ENCODE measurements at regions not wholly inside any gene's neighbourhood (a gene's known extent, or its start where the extent isn't known, plus 50 kb on each side); places are given as distances from the start of the nearest gene placed in this dataset.

- no peak overlapping the region for H3K4me3 ChIP-seq (ENCODE audit: control extremely low read depth in 1 of 5, extremely low read depth in 1 of 5, insufficient read depth in 1 of 5, low read depth in 2 of 5, low read length in 4 of 5)
- H3K79me2 ChIP-seq (ENCODE audit: control insufficient read depth, insufficient read depth, low read length): no peaks in the 10 kb centered on the region
- H2AFZ ChIP-seq (ENCODE audit: insufficient read depth, low read depth, low read length, poor library complexity, severe bottlenecking): no peak overlapping the region
- intact Hi-C loops (cut with micrococcal nuclease): no loop called here
- DNase-seq: no peak
- 78% methylated on average over 3 of the region's 5 CpGs for WGBS (ENCODE audit: insufficient coverage)
- no peaks in the 10 kb centered on the region for H4K20me1 ChIP-seq (ENCODE audit: control insufficient read depth, insufficient read depth, low read length, poor library complexity, severe bottlenecking)
- no peak overlapping the region for H3K4me3 Mint-ChIP-seq
- ChIA-PET POLR2A (no interaction called here), CTCF (interaction anchor here (1.1 kb wide), 1 partner anchor 31 kb away, joined by 4 read pairs; no protein-coding TSS in a partner anchor)
- no peak overlapping the region for H3K27ac ChIP-seq (ENCODE audit: low read length in 2 of 2)
- no peak for ATAC-seq (ENCODE audit: low read depth)
- H3K4me1 Mint-ChIP-seq: no peaks in the 10 kb centered on the region
- no peak overlapping the region for H3K9ac ChIP-seq (ENCODE audit: low read length)
- H3K9me3 ChIP-seq (ENCODE audit: control extremely low read depth in 1 of 3, control insufficient read depth in 2 of 3, insufficient read depth in 1 of 3, low read length in 2 of 3): no peaks in the 10 kb centered on the region
- no peak for TF ChIP-seq EZH2 (IDR thresholded peaks at IDR 0.05; ENCODE audit: borderline replicate concordance, insufficient read depth, low read depth, low read length, poor library complexity, severe bottlenecking)
- no peak for TF ChIP-seq CTCF (IDR thresholded peaks at IDR 0.05)
- H3K36me3 ChIP-seq (replicated peaks in 1 of 2; ENCODE audit: control extremely low read depth in 1 of 2, control insufficient read depth in 1 of 2, extremely low read depth in 1 of 2, insufficient read depth in 2 of 2, low read length in 1 of 2): no peaks in the 10 kb centered on the region
- H3K4me2 ChIP-seq (replicated peaks; ENCODE audit: low read depth, low read length, poor library complexity, severe bottlenecking): no peak overlapping the region
- peaks cover 4% of the 10 kb centered on the region for H3K27me3 Mint-ChIP-seq
- no peaks in the 10 kb centered on the region for H3K4me1 ChIP-seq (ENCODE audit: control insufficient read depth in 2 of 2, insufficient read depth in 2 of 2, low read length in 2 of 2)
- H3K27me3 ChIP-seq (replicated peaks in 1 of 4; ENCODE audit: control extremely low read depth in 1 of 4, control insufficient read depth in 3 of 4, insufficient read depth in 4 of 4, low read length in 3 of 4): peaks cover 0 to 3% (median 0%) of the 10 kb centered on the region in 4 experiments
- H3K27ac Mint-ChIP-seq: no peak overlapping the region
- no peaks in the 10 kb centered on the region for H3K9me3 Mint-ChIP-seq (ENCODE audit: insufficient read depth)
Measured at GRCh38 chr6:145043926-145044500, 691.3 kb downstream of the EPM2A start.

DNA sequence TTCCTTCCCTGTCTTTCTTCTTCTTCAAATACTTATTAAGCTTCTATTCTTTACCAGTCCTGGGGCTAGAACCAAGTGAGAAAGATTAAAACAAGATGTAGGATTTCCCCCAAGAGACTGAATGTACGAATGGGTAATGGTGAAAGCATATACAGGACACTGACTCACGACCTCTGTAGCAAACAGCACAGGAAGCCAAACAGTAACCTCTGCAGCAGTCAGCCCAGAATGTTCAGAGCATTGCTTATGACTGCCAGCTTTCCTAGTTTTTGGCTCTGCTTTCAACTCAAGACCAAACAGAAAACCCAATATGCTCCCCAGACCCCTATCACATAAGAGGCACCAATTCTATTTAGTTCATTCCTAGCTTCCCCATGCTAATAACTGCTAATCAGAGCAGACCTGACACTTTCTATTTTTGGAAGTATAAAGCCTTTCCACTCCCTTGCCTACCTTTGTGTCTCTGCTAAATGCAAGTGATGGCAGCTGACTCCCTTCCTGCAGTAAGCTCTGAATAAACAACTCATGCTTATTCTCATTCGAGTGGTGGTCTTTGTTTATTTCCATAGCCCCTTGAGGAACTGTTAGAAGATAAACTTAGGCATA lies 690.6 kb downstream of the EPM2A start:
- H2AFZ ChIP-seq (ENCODE audit: insufficient read depth, low read depth, low read length, poor library complexity, severe bottlenecking): no peak overlapping the region

More for the DNA sequence above, 690.6 kb downstream of the EPM2A start:
- CTCF ChIA-PET: interaction anchor here (1.1 kb wide), 1 partner anchor 31 kb away, joined by 4 read pairs; no protein-coding TSS in a partner anchor
- no peaks in the 10 kb centered on the region for H4K20me1 ChIP-seq (ENCODE audit: control insufficient read depth, insufficient read depth, low read length, poor library complexity, severe bottlenecking)
- DNase-seq (no peak), ATAC-seq (ENCODE audit: low read depth) (no peak)
- H3K36me3 ChIP-seq (replicated peaks in 1 of 2; ENCODE audit: control extremely low read depth in 1 of 2, control insufficient read depth in 1 of 2, extremely low read depth in 1 of 2, insufficient read depth in 2 of 2, low read length in 1 of 2): no peaks in the 10 kb centered on the region
- no peak overlapping the region for H3K9ac ChIP-seq (ENCODE audit: low read length)
- H3K9me3 Mint-ChIP-seq (ENCODE audit: insufficient read depth): no peaks in the 10 kb centered on the region
- no peak overlapping the region for H3K27ac Mint-ChIP-seq
- no peak overlapping the region for H3K27ac ChIP-seq (ENCODE audit: low read length in 2 of 2)
- no peaks in the 10 kb centered on the region for H3K4me1 Mint-ChIP-seq
- H3K4me3 ChIP-seq (ENCODE audit: control extremely low read depth in 1 of 5, extremely low read depth in 1 of 5, insufficient read depth in 1 of 5, low read depth in 2 of 5, low read length in 4 of 5): no peak overlapping the region
- no peaks in the 10 kb centered on the region for H3K4me1 ChIP-seq (ENCODE audit: control insufficient read depth in 2 of 2, insufficient read depth in 2 of 2, low read length in 2 of 2)
- H3K4me2 ChIP-seq (replicated peaks; ENCODE audit: low read depth, low read length, poor library complexity, severe bottlenecking): no peak overlapping the region
- intact Hi-C loops (cut with micrococcal nuclease): no loop called here
- no peaks in the 10 kb centered on the region for H3K9me3 ChIP-seq (ENCODE audit: control extremely low read depth in 1 of 3, control insufficient read depth in 2 of 3, insufficient read depth in 1 of 3, low read length in 2 of 3)
- TF ChIP-seq EZH2 (IDR thresholded peaks at IDR 0.05; ENCODE audit: borderline replicate concordance, insufficient read depth, low read depth, low read length, poor library complexity, severe bottlenecking) (no peak), CTCF (IDR thresholded peaks at IDR 0.05) (no peak)
- POLR2A ChIA-PET: no interaction called here
- peaks cover 6% of the 10 kb centered on the region for H3K27me3 Mint-ChIP-seq
- H3K27me3 ChIP-seq (replicated peaks in 1 of 4; ENCODE audit: control extremely low read depth in 1 of 4, control insufficient read depth in 3 of 4, insufficient read depth in 4 of 4, low read length in 3 of 4): peaks cover 0 to 3% (median 0%) of the 10 kb centered on the region in 4 experiments
- H3K79me2 ChIP-seq (ENCODE audit: control insufficient read depth, insufficient read depth, low read length): no peaks in the 10 kb centered on the region
- WGBS (ENCODE audit: insufficient coverage): 34% methylated on average over 2 of the region's 3 CpGs
- H3K4me3 Mint-ChIP-seq: no peak overlapping the region
